Stomach (tissue), 8 donors: ENCODE measurements at regions not wholly inside any gene's neighbourhood (a gene's known extent, or its start where the extent isn't known, plus 50 kb on each side); places are given as distances from the start of the nearest gene placed in this dataset.

Experiments
- DNase-seq, 2 donors: peaks; one replicate each; pipeline versions ENCODE4 v3.0.0 to v3.0.0-alpha.2; 2013 to 2019
- H3K27ac ChIP-seq, 5 donors: fragments of 200-600 bp in 4 of 5; sonication (generic) in 4 of 5; one replicate each; pipeline ENCODE4 v1.5.1; 2013 to 2019; ENCODE audit warnings: mild to moderate bottlenecking in 1 of 5, moderate library complexity in 1 of 5
- H3K27me3 ChIP-seq, 3 donors: fragments of 200-600 bp; sonication (generic); one replicate each; pipeline ENCODE4 v1.5.1; 2017 to 2019; ENCODE audit warnings: mixed run types in 1 of 3
- H3K36me3 ChIP-seq, 4 donors: fragments of 200-600 bp; sonication (generic); 1 replicate in 3 of 4; 2 replicates in 1 of 4; pipeline ENCODE4 v1.5.1; 2016 to 2019
- H3K4me1 ChIP-seq, 4 donors: fragments of 200-600 bp; sonication (generic); one replicate each; pipeline ENCODE4 v1.5.1; 2016 to 2019
- H3K4me3 ChIP-seq, 4 donors: fragments of 200-600 bp; sonication (generic) in 3 of 4; one replicate each; pipeline ENCODE4 v1.5.1; 2016 to 2019; ENCODE audit warnings: mild to moderate bottlenecking in 1 of 4
- H3K9me3 ChIP-seq, 4 donors: fragments of 200-600 bp; sonication (generic); one replicate each; pipeline ENCODE4 v1.5.1; 2016 to 2019
- CTCF ChIP-seq, 7 experiments: fragments of 450-650 bp in 4 of 7; fragments of 200-600 bp in 3 of 7; sonication (generic) in 3 of 7; IDR thresholded peaks; one replicate each; pipeline ENCODE4 v1.5.1; 2016 to 2019; ENCODE audit warnings: antibody characterized with exemption in 7 of 7, control low read depth in 2 of 7, mild to moderate bottlenecking in 1 of 7
- EP300 ChIP-seq: sonication (generic); formaldehyde crosslinking; IDR thresholded peaks from one replicate; pipeline ENCODE4 v1.6.1; 2017; ENCODE audit warnings: antibody characterized with exemption
- POLR2A ChIP-seq, 4 donors: fragments of 450-650 bp; IDR thresholded peaks; one replicate each; pipeline ENCODE4 v1.6.1; 2016; ENCODE audit warnings: antibody characterized with exemption in 4 of 4, control low read depth in 2 of 4, mild to moderate bottlenecking in 1 of 4, moderate library complexity in 1 of 4
- POLR2AphosphoS5 ChIP-seq, 3 donors: sonication (generic); formaldehyde crosslinking; IDR thresholded peaks; one replicate each; pipeline ENCODE4 v1.6.1; 2016; ENCODE audit warnings: antibody characterized with exemption in 3 of 3
- WGBS, 5 donors: extraction: QIAGEN DNeasy Blood & Tissue Kit in 3 of 5; methylation state at CpG; one replicate each; pipeline versions ENCODE4 v1.1.5 to v1.1.7; 2013 to 2018; 5-methylcytosine and 5-hydroxymethylcytosine counted together
- intact Hi-C: fragments of 100-400 bp; cut with DNase I; formaldehyde crosslinking; loops from one replicate; pipeline ENCODE4 v1.15.1; 2023; ENCODE audit warnings: low total_unique reads
- donor health status: healthy with polysubstance abuse.
- donor health status: Bipolar disorder and iron deficiency.
- donor health status: healthy.

DNA sequence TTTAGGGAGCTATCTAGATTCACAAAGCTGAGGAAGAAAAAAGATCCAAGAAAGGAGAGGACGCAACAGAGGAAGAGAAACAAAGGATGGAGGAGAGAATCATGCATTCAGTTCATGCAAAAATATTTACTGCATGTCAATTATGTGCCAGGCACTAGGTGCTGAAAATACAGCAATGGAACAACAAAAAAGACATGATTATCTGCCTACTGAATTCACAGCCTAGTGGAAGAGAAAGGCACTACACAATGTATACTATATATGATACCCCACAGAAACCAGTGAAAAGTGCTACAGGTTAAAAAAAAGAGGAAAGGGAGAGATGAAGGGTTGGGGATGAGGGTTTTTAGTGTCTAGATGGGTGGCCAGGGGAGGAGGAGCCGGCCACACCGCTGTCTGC, 520.4 kb upstream of the CELF2 start:
- H3K27ac ChIP-seq: no peak overlapping the region
- H3K9me3 ChIP-seq: peaks cover 0 to 7% (median 0%) of the 10 kb centered on the region in 4 donors
- intact Hi-C loops: no loop called here
- no peaks in the 10 kb centered on the region for H3K4me1 ChIP-seq
- DNase-seq: no peak
- WGBS, 5 donors: 85 to 98% (median 95%) methylated on average over 3 of the region's 3 CpGs
- TF ChIP-seq POLR2AphosphoS5 (IDR thresholded peaks at IDR 0.05) (no peak), POLR2A (IDR thresholded peaks at IDR 0.05) (no peak), EP300 (no peak), CTCF (IDR thresholded peaks at IDR 0.05) (no peak)
- no peaks in the 10 kb centered on the region for H3K36me3 ChIP-seq
- H3K27me3 ChIP-seq: no peaks in the 10 kb centered on the region
- no peak overlapping the region for H3K4me3 ChIP-seq

- no peak overlapping the region for H3K27ac ChIP-seq
- H3K4me1 ChIP-seq: no peaks in the 10 kb centered on the region
- 76 to 93% (median 87%) methylated on average over 3 of the region's 3 CpGs for WGBS, 5 donors
- peak in 1 of 2 donors; percentile 37 for DNase-seq
- no peaks in the 10 kb centered on the region for H3K36me3 ChIP-seq
- TF ChIP-seq CTCF (IDR thresholded peaks at IDR 0.05) (no peak), POLR2A (IDR thresholded peaks at IDR 0.05) (no peak), POLR2AphosphoS5 (IDR thresholded peaks at IDR 0.05) (no peak), EP300 (no peak)
- no peaks in the 10 kb centered on the region for H3K27me3 ChIP-seq
- H3K9me3 ChIP-seq: peaks cover 0 to 7% (median 0%) of the 10 kb centered on the region in 4 donors
- H3K4me3 ChIP-seq: no peak overlapping the region
- intact Hi-C loops: no loop called here
These were observed 518.9 kb upstream of the CELF2 start for GRCh38 chr10:10498781-10499180.

DNA sequence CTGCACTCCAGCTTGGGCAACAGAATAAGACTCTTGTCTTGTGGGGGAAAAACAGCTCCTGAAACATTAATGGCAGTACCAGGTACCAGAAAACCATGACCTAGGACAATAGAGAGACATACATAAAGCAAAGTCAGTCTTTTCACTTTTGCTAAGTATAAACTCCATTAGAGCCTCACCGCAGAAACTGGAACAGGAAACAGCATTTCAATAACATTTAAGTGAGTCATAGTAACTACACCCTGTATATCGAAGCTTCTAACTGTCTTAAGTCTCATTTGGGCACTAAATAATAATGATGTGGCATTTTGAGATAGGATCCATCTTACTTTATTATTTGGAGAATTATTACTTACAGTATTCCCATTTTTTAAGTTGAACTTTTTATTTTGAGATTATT, 517.8 kb upstream of the CELF2 start:
- H3K9me3 ChIP-seq: peaks cover 0 to 7% (median 0%) of the 10 kb centered on the region in 4 donors
- no peaks in the 10 kb centered on the region for H3K27me3 ChIP-seq
- no peak for DNase-seq
- no peak overlapping the region for H3K4me3 ChIP-seq
- WGBS, 5 donors: 46 to 75% (median 69%) methylated on average over 2 of the region's 2 CpGs
- intact Hi-C loops: no loop called here
- no peak overlapping the region for H3K27ac ChIP-seq
- no peaks in the 10 kb centered on the region for H3K36me3 ChIP-seq
- no peaks in the 10 kb centered on the region for H3K4me1 ChIP-seq
- TF ChIP-seq POLR2A (IDR thresholded peaks at IDR 0.05) (no peak), POLR2AphosphoS5 (IDR thresholded peaks at IDR 0.05) (no peak), EP300 (no peak)

- peaks cover 0 to 7% (median 0%) of the 10 kb centered on the region in 4 donors for H3K9me3 ChIP-seq
- TF ChIP-seq EP300: no peak
- no peak for TF ChIP-seq CTCF (IDR thresholded peaks at IDR 0.05)
- TF ChIP-seq POLR2AphosphoS5 (IDR thresholded peaks at IDR 0.05): no peak
- TF ChIP-seq POLR2A (IDR thresholded peaks at IDR 0.05): no peak
- no peaks in the 10 kb centered on the region for H3K4me1 ChIP-seq
- H3K4me3 ChIP-seq: no peak overlapping the region
- no peaks in the 10 kb centered on the region for H3K27me3 ChIP-seq
- no peak for DNase-seq
- intact Hi-C loops: no loop called here
- H3K27ac ChIP-seq: no peak overlapping the region
- 83 to 88% (median 87%) methylated on average over 2 of the region's 2 CpGs for WGBS, 5 donors
- H3K36me3 ChIP-seq: no peaks in the 10 kb centered on the region
These were observed 516.7 kb upstream of the CELF2 start for GRCh38 chr10:10500937-10501336.

DNA sequence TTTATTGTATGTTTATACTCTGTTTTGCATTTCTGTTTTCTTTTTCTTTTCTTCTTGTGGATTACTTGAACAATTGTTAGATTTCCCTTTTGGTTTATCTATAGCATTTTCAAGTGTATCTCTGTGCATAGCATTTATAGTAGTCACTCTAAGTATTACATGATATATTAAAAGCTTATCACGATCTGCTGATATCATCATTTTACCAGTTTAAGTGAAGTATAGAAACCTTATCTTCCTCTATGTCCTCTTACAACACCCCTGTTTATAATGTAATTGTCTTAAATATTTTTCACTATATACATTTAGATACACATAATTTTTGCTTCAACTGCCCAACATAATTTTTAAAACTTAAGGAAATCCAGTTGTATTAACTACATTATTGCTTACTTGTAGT, 513.9 kb upstream of the CELF2 start:
- WGBS, 5 donors: 68 to 87% (median 79%) methylated on average over 1 of the region's 1 CpG
- TF ChIP-seq POLR2AphosphoS5 (IDR thresholded peaks at IDR 0.05) (no peak), POLR2A (IDR thresholded peaks at IDR 0.05) (no peak), CTCF (IDR thresholded peaks at IDR 0.05) (no peak), EP300 (no peak)
- peaks cover 0 to 7% (median 0%) of the 10 kb centered on the region in 4 donors for H3K9me3 ChIP-seq
- H3K27ac ChIP-seq: no peak overlapping the region
- H3K36me3 ChIP-seq: no peaks in the 10 kb centered on the region
- intact Hi-C loops: no loop called here
- no peak overlapping the region for H3K4me3 ChIP-seq
- H3K4me1 ChIP-seq: no peaks in the 10 kb centered on the region
- no peaks in the 10 kb centered on the region for H3K27me3 ChIP-seq
- DNase-seq: no peak
